HCT116 (cell line): ENCODE measurements at regions not wholly inside any gene's neighbourhood (a gene's known extent, or its start where the extent isn't known, plus 50 kb on each side); places are given as distances from the start of the nearest gene placed in this dataset.

Experiments
- CTCF ChIP-seq, 3 experiments: fragments of 200-600 bp in 1 of 3; sonication (generic) in 1 of 3; IDR thresholded peaks in 2 of 3; conservative IDR thresholded peaks in 1 of 3; 2 replicates each; pipeline ENCODE4 v1.5.1; 2012 to 2017; ENCODE audit warnings: low read depth in 2 of 3, low read length in 2 of 3, antibody characterized with exemption in 1 of 3, borderline replicate concordance in 1 of 3, control low read depth in 1 of 3, mild to moderate bottlenecking in 1 of 3, mixed read lengths in 1 of 3, mixed run types in 1 of 3, moderate library complexity in 1 of 3; ENCODE audit not compliant: insufficient read depth in 1 of 3
- EZH2 ChIP-seq: fragments of 200-600 bp; sonication (generic); IDR thresholded peaks from 2 replicates; pipeline ENCODE4 v1.6.1; 2017; ENCODE audit warnings: antibody characterized with exemption, mixed run types
- EZH2phosphoT487 ChIP-seq: fragments of 200-600 bp; IDR thresholded peaks from 2 replicates; pipeline ENCODE4 v1.6.1; 2018; ENCODE audit warnings: antibody characterized with exemption, borderline replicate concordance
- POLR2A ChIP-seq: IDR thresholded peaks from 2 replicates; pipeline ENCODE4 v1.7.0; 2011; ENCODE audit warnings: borderline replicate concordance; ENCODE audit not compliant: insufficient read depth, insufficient read length; ENCODE audit errors: extremely low read depth
- POLR2AphosphoS5 ChIP-seq: IDR thresholded peaks from 2 replicates; pipeline ENCODE4 v1.6.1; 2011; ENCODE audit warnings: mild to moderate bottlenecking, low read depth, low read length, moderate library complexity
- SRF ChIP-seq: IDR thresholded peaks from 2 replicates; pipeline ENCODE4 v1.6.1; 2012; ENCODE audit warnings: low read depth
- ZNF274 ChIP-seq: fragments of 200-500 bp; sonication (Bioruptor generic); IDR thresholded peaks from 2 replicates; pipeline ENCODE4 v1.6.1; 2014; ENCODE audit warnings: mild to moderate bottlenecking, low read depth, low read length, inconsistent platforms

- no peak for TF ChIP-seq POLR2A
- TF ChIP-seq CTCF (IDR thresholded peaks at IDR 0.05 in 2 of 3, conservative IDR thresholded peaks at IDR 0.05 in 1 of 3; ENCODE audit: borderline replicate concordance in 1 of 3, insufficient read depth in 1 of 3, low read depth in 2 of 3, low read length in 2 of 3) = peak; percentile 35 to 79 (median 42); a peak in 4 of 6 replicates
- no peak for TF ChIP-seq EZH2
- TF ChIP-seq POLR2AphosphoS5 = no peak
- TF ChIP-seq SRF = no peak
- TF ChIP-seq ZNF274 = no peak
- no peak for TF ChIP-seq EZH2phosphoT487
Measured at GRCh38 chr5:93915142-93915553, 173.7 kb upstream of the POU5F2 start.
